GM12874 (cell line): ENCODE measurements at regions not wholly inside any gene's neighbourhood (a gene's known extent, or its start where the extent isn't known, plus 50 kb on each side); places are given as distances from the start of the nearest gene placed in this dataset.
A peak's percentile ranks its signal among the peaks of the same experiment; 100 is the strongest.

Source experiments
- CTCF ChIP-seq: IDR thresholded peaks from 2 replicates; pipeline ENCODE4 v1.5.1; 2011; ENCODE audit warnings: low read depth, mild to moderate bottlenecking, control low read depth, low read length, moderate library complexity; ENCODE audit not compliant: insufficient read depth

- TF ChIP-seq CTCF: no peak
Observed at GRCh38 chr14:38873941-38874612, 229.0 kb downstream of the SEC23A start.

GRCh38 chr14:38870296-38870836, 232.7 kb downstream of the SEC23A start:
- no peak for TF ChIP-seq CTCF

- no peak for TF ChIP-seq CTCF
Observed at GRCh38 chr14:38868399-38869290, 234.4 kb downstream of the SEC23A start.

- peak; percentile 74 for TF ChIP-seq CTCF
Observed at GRCh38 chr14:38867561-38868150, 235.4 kb downstream of the SEC23A start.

GRCh38 chr14:38866461-38866860, 236.6 kb downstream of the SEC23A start:
- no peak for TF ChIP-seq CTCF

GRCh38 chr14:38862366-38862765, 240.7 kb downstream of the SEC23A start:
- TF ChIP-seq CTCF: no peak

- no peak for TF ChIP-seq CTCF
Observed at GRCh38 chr14:38860530-38860929, 242.5 kb downstream of the SEC23A start.
